Pancreas (tissue), 10 donors: ENCODE measurements at regions not wholly inside any gene's neighbourhood (a gene's known extent, or its start where the extent isn't known, plus 50 kb on each side); places are given as distances from the start of the nearest gene placed in this dataset.
"Not testable (repeated sequence)": the region's sequence is repeated elsewhere in the genome, so short reads cannot be mapped to it uniquely, and the experiment has no call there.

ENCODE experiments used
- ATAC-seq, 4 donors: fragments of 200-7000 bp; cut with Tn5 transposase; one replicate each; pipeline versions ENCODE4 v1.8.0 to v1.9.1; 2020; ENCODE audit warnings: mild to moderate bottlenecking in 4 of 4, moderate library complexity in 4 of 4
- DNase-seq, 6 donors: peaks; one replicate each; pipeline ENCODE4 v3.0.0-alpha.2; 2020
- FAIRE-seq: peaks from 2 replicates; lab custom pipeline; 2012; peaks lifted over from hg19 to GRCh38; lab: Jason Lieb, UNC
- H3K27ac ChIP-seq, 4 donors: fragments of 200-600 bp; sonication (generic); 1 replicate in 3 of 4; 2 replicates in 1 of 4; pipeline versions ENCODE4 v1.5.0 to v1.8.0; 2020
- H3K27me3 ChIP-seq, 4 donors: fragments of 200-600 bp; one replicate each; pipeline ENCODE4 v1.8.0; 2021
- H3K36me3 ChIP-seq, 3 donors: fragments of 200-600 bp; sonication (generic) in 1 of 3; one replicate each; pipeline versions ENCODE4 v1.5.0 to v1.8.0; 2020 to 2021
- H3K4me1 ChIP-seq, 3 donors: fragments of 200-600 bp; one replicate each; pipeline ENCODE4 v1.8.0; 2021
- H3K4me3 ChIP-seq, 4 donors: fragments of 200-600 bp; sonication (generic) in 2 of 4; one replicate each; pipeline versions ENCODE4 v1.5.0 to v1.8.0; 2020 to 2021
- H3K9me3 ChIP-seq, 4 donors: fragments of 200-600 bp; one replicate each; pipeline ENCODE4 v1.8.0; 2021
- WGBS, 2 donors: extraction: QIAGEN DNeasy Blood & Tissue Kit; methylation state at CpG; one replicate each; pipeline ENCODE4 v1.1.7; 2013; 5-methylcytosine and 5-hydroxymethylcytosine counted together
- intact Hi-C, 3 donors: fragments of 100-400 bp; cut with DNase I; formaldehyde crosslinking; loops; one replicate each; pipeline versions ENCODE4 v1.11.1 to v1.14.2; 2022
- TF ChIP-seq, protein P1 (sequence below), 4 donors: fragments of 200-600 bp; sonication (generic) in 3 of 4; IDR thresholded peaks; one replicate each; pipeline versions ENCODE4 v1.5.0 to v1.8.0; 2021; ENCODE audit warnings: antibody characterized with exemption in 4 of 4
- donor health status: healthy with polysubstance abuse.
- donor health status: DM: no; HTN: no; CAD: no; lungs with moderate emphysema.
- donor health status: DM: no; HTN: no; CAD: no.
- donor health status: control.
- donor health status: control.
- donor health status: Bipolar disorder and iron deficiency.
- donor health status: DM: yes; HTN: yes; CAD: no.
- donor health status: DM: no; HTN: no; CAD: no.
- donor health status: DM: no; HTN: no; CAD: no.
- donor health status: DM: yes; HTN: yes; CAD: no.

- no peaks in the 10 kb centered on the region for H3K36me3 ChIP-seq
- no peak for DNase-seq
- intact Hi-C loops, result no loop called here
- FAIRE-seq, result no peak
- no peak for ATAC-seq
- WGBS, 2 donors, result 83 to 88% methylated on average over 2 of the region's 2 CpGs
- H3K9me3 ChIP-seq, result no peaks in the 10 kb centered on the region
- no peaks in the 10 kb centered on the region for H3K4me1 ChIP-seq
- H3K27ac ChIP-seq, result no peak overlapping the region
- TF ChIP-seq, protein P1, sequence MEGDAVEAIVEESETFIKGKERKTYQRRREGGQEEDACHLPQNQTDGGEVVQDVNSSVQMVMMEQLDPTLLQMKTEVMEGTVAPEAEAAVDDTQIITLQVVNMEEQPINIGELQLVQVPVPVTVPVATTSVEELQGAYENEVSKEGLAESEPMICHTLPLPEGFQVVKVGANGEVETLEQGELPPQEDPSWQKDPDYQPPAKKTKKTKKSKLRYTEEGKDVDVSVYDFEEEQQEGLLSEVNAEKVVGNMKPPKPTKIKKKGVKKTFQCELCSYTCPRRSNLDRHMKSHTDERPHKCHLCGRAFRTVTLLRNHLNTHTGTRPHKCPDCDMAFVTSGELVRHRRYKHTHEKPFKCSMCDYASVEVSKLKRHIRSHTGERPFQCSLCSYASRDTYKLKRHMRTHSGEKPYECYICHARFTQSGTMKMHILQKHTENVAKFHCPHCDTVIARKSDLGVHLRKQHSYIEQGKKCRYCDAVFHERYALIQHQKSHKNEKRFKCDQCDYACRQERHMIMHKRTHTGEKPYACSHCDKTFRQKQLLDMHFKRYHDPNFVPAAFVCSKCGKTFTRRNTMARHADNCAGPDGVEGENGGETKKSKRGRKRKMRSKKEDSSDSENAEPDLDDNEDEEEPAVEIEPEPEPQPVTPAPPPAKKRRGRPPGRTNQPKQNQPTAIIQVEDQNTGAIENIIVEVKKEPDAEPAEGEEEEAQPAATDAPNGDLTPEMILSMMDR (IDR thresholded peaks at IDR 0.05), result no peak
- H3K4me3 ChIP-seq, result no peak overlapping the region
- H3K27me3 ChIP-seq, result no peaks in the 10 kb centered on the region
These were observed 549.2 kb upstream of the AMOT start for GRCh38 chrX:113389846-113390245.

- Histone ChIP-seq H3K9me3 (no peaks in the 10 kb centered on the region), H3K27me3 (peaks cover 0 to 9% (median 0%) of the 10 kb centered on the region in 4 donors), H3K4me3 (no peak overlapping the region), H3K27ac (no peak overlapping the region), H3K36me3 (no peaks in the 10 kb centered on the region), H3K4me1 (no peaks in the 10 kb centered on the region)
- ATAC-seq (no peak), FAIRE-seq (no peak), DNase-seq (no peak)
- TF ChIP-seq, protein P1 (IDR thresholded peaks at IDR 0.05), result no peak
- WGBS, 2 donors, result 14 to 21% methylated on average over 3 of the region's 3 CpGs
- intact Hi-C loops, result no loop called here
These were observed 544.0 kb upstream of the AMOT start for GRCh38 chrX:113384628-113385027.

DNA sequence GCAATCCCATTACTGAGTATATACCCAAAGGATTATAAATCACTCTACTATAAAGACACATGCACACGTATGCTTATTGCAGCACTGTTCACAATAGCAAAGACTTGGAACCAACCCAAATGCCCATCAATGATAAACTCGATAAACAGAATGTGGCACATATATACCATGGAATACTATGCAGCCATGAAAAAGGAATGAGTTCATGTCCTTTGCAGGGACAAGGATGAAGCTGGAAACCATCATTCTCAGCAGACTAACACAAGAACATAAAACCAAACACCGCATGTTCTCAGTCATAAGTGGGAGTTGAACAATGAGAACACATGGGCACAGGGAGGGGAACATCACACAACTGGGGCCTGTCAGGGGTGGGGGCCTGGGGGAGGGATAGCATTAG is 532.8 kb upstream of the AMOT start:
- H3K9me3 ChIP-seq, ATAC-seq, H3K4me1 ChIP-seq, H3K36me3 ChIP-seq, DNase-seq, H3K27me3 ChIP-seq, intact Hi-C loops, H3K4me3 ChIP-seq, H3K27ac ChIP-seq, FAIRE-seq: not testable (repeated sequence)
- WGBS, 2 donors, result 84 to 88% methylated on average over 3 of the region's 3 CpGs

DNA sequence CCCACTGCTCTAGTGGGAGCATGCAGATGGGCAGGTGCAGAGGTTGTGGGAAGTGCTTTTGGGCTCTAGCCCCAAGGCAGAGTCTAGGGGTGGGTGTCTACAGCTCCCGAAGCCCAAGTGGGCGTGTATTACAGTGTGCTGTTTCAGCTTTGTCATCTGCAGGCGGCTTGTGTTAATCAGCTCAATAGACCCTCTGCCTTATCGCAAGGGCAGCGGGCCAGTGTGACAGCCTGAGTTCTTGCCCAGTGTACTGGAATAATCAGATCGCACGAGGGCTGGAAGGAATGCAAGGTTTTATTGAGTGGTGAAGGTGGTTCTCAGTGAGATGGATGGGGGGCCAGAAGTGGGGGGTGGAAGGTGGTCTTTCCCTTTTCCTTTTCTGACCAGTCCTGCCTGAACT is 529.4 kb upstream of the AMOT start:
- Histone ChIP-seq H3K36me3 (no peaks in the 10 kb centered on the region), H3K4me3 (no peak overlapping the region), H3K27me3 (peaks cover 0 to 6% (median 0%) of the 10 kb centered on the region in 4 donors), H3K4me1 (no peaks in the 10 kb centered on the region), H3K9me3 (no peaks in the 10 kb centered on the region), H3K27ac (no peak overlapping the region)
- FAIRE-seq (no peak), DNase-seq (no peak), ATAC-seq (no peak)
- TF ChIP-seq, protein P1 (IDR thresholded peaks at IDR 0.05), result no peak
- WGBS, 2 donors, result 29 to 42% methylated on average over 7 of the region's 7 CpGs
- intact Hi-C loops, result no loop called here

DNA sequence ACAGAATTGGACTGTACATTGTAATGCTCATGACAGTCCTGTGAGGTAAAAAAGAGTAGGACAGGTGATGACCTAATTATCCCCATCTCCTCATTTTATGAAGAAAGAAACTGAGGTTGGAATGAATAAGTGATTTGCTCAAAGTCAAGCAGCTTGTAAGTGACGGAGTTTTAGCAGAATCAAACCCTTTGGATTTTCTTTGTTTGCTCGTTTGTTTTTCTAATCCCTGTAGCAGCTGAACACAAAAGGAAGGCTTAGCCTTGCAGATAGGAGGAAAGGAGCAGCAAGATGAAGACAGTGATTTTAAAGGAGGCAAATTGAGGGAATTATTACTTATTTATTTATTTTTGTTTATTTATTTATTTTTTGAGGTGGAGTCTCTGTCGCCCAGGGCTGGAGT is 528.4 kb upstream of the AMOT start:
- Histone ChIP-seq H3K27me3 (peaks cover 0 to 6% (median 0%) of the 10 kb centered on the region in 4 donors), H3K4me1 (no peaks in the 10 kb centered on the region), H3K27ac (no peak overlapping the region), H3K4me3 (no peak overlapping the region), H3K9me3 (no peaks in the 10 kb centered on the region), H3K36me3 (no peaks in the 10 kb centered on the region)
- intact Hi-C loops, result no loop called here
- DNase-seq (no peak), ATAC-seq (no peak), FAIRE-seq (no peak)
- TF ChIP-seq, protein P1 (IDR thresholded peaks at IDR 0.05), result no peak
- 61% methylated on average over 3 of the region's 3 CpGs for WGBS, 2 donors
